ENCODE measurements at regions not wholly inside any gene's neighbourhood (a gene's known extent, or its start where the extent isn't known, plus 50 kb on each side); places are given as distances from the start of the nearest gene placed in this dataset.

DNA sequence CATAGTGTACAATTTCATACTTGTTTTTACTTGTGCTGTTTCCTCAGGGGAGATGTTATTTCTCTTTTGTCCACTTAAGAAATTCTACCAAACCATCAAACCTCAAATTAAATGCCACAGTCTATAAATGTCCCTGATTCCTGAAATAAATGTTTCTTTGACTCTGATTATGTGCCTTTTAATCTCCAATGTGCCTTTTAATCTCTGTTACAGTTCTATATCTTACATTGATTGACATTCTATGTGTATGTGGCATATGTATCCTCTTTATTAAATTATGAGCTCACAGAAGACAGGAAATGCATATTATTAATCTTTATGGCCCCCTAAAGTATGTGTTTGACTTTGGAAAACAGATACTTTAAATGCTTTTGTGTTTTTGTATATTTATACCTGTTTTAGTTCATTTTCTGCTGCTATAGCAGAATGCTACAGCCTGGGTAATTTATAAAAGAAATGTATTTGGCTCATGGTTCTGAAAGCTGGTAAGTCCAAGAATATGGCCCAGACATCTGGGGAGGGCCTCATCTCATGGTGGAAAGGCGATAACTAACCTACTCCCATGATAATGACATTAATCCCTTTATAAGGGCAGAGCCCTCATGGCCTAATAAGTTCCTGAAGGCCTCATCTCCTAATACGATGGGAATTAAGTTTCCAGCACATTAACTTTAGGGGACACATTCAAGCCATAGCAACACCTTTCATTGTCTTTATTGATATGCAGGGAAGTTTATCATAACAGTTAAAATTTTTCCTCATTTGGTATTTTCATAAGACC is 403.9 kb downstream of the LIG4 start:
- no peak for TF ChIP-seq CTCF (IDR thresholded peaks at IDR 0.05; ENCODE audit: low read depth, low read length, missing control alignments)
- no peak overlapping the region for H3K4me3 ChIP-seq (replicated peaks; ENCODE audit: low read depth, low read length)
- no peak for DNase-seq (ENCODE audit: extremely low read depth, low read depth)

- DNase-seq (ENCODE audit: extremely low read depth, low read depth), result no peak
- no peak for TF ChIP-seq CTCF (IDR thresholded peaks at IDR 0.05; ENCODE audit: low read depth, low read length, missing control alignments)
These were observed 406.2 kb downstream of the LIG4 start for GRCh38 chr13:107809125-107809524.

DNA sequence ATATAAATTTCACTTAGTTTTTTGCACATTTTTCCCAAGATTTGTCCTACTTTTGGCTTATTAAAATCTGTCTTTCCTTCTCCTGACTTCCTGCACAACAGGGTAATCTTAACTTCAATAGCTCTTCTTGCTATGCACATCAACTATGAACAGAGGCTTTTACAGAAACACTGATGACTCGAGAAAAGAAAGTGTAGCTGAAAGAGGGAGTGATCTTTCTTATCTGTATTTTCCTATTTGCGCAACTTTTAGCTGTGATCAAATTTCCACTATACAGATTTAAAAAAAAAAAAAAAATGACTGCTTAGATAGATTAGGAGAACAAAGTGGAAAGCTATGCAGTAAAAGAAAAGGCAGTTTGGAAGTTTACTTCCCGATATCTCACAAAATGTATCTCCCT is 406.9 kb downstream of the LIG4 start:
- TF ChIP-seq CTCF (IDR thresholded peaks at IDR 0.05; ENCODE audit: low read depth, low read length, missing control alignments), result no peak
- H3K4me3 ChIP-seq (replicated peaks; ENCODE audit: low read depth, low read length), result no peak overlapping the region
- DNase-seq (ENCODE audit: extremely low read depth, low read depth), result no peak

More at GRCh38 chr13:107809125-107809524, 406.2 kb downstream of the LIG4 start:
- no peak overlapping the region for H3K4me3 ChIP-seq (replicated peaks; ENCODE audit: low read depth, low read length)

GRCh38 chr13:107807306-107808073 is 407.8 kb downstream of the LIG4 start:
- H3K4me3 ChIP-seq (replicated peaks; ENCODE audit: low read depth, low read length), result no peak overlapping the region
- DNase-seq (ENCODE audit: extremely low read depth, low read depth), result no peak
- no peak for TF ChIP-seq CTCF (IDR thresholded peaks at IDR 0.05; ENCODE audit: low read depth, low read length, missing control alignments)

DNA sequence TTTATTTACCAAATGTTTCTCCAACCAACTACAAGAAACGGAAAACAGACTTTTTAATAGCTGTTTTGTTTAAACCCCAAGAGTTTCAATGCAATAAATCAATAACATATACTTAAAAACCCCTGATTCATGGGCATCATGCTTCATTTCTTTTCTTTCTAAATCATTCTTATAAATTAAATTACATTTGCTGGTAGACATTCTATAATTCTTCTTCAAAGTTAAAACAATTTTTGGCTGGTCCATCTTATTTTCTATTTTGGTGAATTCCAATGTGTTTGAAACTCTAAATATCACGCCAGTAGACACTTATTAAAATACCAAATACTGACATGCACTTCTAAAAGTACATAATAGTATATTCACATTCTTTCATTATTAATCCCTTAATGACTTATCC is 408.6 kb downstream of the LIG4 start:
- TF ChIP-seq CTCF (IDR thresholded peaks at IDR 0.05; ENCODE audit: low read depth, low read length, missing control alignments), result no peak
- H3K4me3 ChIP-seq (replicated peaks; ENCODE audit: low read depth, low read length), result no peak overlapping the region
- no peak for DNase-seq (ENCODE audit: extremely low read depth, low read depth)

DNA sequence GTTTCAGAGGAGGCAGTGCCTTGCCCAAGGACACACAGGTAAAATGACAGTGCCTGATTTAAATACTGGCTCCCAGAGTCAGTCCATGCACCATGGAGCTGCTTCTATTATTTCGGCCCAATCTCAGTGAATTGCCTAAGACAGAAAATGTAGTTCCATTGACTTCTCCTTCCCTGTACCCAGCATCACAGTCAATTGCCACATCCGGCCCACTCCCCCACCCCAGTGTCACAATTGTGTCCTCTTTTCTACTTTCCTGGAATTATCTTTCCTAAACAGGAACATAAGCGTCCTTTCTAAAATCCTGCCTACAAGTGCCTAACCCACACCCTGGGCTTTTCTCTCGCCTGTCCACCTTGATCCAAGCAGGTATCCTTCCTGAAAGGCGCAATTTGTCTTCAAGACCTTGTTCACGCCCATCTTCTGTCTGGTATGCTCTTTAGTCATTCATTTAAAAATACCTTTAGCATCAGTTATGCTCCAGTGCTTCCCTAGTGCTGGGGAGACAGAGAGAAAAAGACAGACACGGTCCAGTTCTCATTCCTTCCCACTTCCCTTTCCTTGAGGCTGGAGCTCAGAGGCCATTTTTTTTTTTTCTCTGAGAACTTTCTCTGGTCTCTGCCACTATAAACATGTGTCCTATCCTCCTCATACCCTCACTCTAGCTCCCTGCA is 411.4 kb downstream of the LIG4 start:
- no peak overlapping the region for H3K4me3 ChIP-seq (replicated peaks; ENCODE audit: low read depth, low read length)
- DNase-seq (ENCODE audit: extremely low read depth, low read depth), result no peak
- no peak for TF ChIP-seq CTCF (IDR thresholded peaks at IDR 0.05; ENCODE audit: low read depth, low read length, missing control alignments)
